CD1c-positive myeloid dendritic cell (primary cell): ENCODE measurements at regions not wholly inside any gene's neighbourhood (a gene's known extent, or its start where the extent isn't known, plus 50 kb on each side); places are given as distances from the start of the nearest gene placed in this dataset.

Experiments
- DNase-seq: peaks from one replicate; pipeline ENCODE4 v3.0.0-alpha.2; 2016; ENCODE audit errors: extremely low spot score

GRCh38 chr4:38230821-38231563, 270.8 kb downstream of the PTTG2 start:
- no peak for DNase-seq

- no peak for DNase-seq
These were observed 271.4 kb downstream of the PTTG2 start for GRCh38 chr4:38231626-38232025.

GRCh38 chr4:38232741-38233140, 272.5 kb downstream of the PTTG2 start:
- no peak for DNase-seq

- peak; percentile 56 for DNase-seq
These were observed 273.7 kb downstream of the PTTG2 start for GRCh38 chr4:38233727-38234480.

- no peak for DNase-seq
These were observed 275.2 kb downstream of the PTTG2 start for GRCh38 chr4:38235354-38235753.

GRCh38 chr4:38236003-38236402, 275.8 kb downstream of the PTTG2 start:
- no peak for DNase-seq

- no peak for DNase-seq
These were observed 276.3 kb downstream of the PTTG2 start for GRCh38 chr4:38236503-38236902.

- peak; percentile 57 for DNase-seq
These were observed 276.9 kb downstream of the PTTG2 start for GRCh38 chr4:38237139-38237538.

GRCh38 chr4:38241541-38241940, 281.3 kb downstream of the PTTG2 start:
- DNase-seq, result no peak

GRCh38 chr4:38242101-38242500, 281.9 kb downstream of the PTTG2 start:
- DNase-seq, result no peak

- DNase-seq, result no peak
These were observed 282.7 kb downstream of the PTTG2 start for GRCh38 chr4:38242822-38243387.

- no peak for DNase-seq
These were observed 283.3 kb downstream of the PTTG2 start for GRCh38 chr4:38243388-38244053.

- DNase-seq, result no peak
These were observed 294.6 kb downstream of the PTTG2 start for GRCh38 chr4:38254825-38255224.

- no peak for DNase-seq
These were observed 295.4 kb downstream of the PTTG2 start for GRCh38 chr4:38255572-38255971.

GRCh38 chr4:38266616-38267015, 306.4 kb downstream of the PTTG2 start:
- peak; percentile 3 for DNase-seq

GRCh38 chr4:38268108-38268820, 308.1 kb downstream of the PTTG2 start:
- no peak for DNase-seq

GRCh38 chr4:38268837-38269236, 308.6 kb downstream of the PTTG2 start:
- no peak for DNase-seq

- peak; percentile 22 for DNase-seq
These were observed 313.2 kb downstream of the PTTG2 start for GRCh38 chr4:38273407-38273806.

GRCh38 chr4:38275331-38276100, 315.3 kb downstream of the PTTG2 start:
- DNase-seq, result no peak

GRCh38 chr4:38278255-38278654, 318.1 kb downstream of the PTTG2 start:
- no peak for DNase-seq

- DNase-seq, result no peak
These were observed 318.9 kb downstream of the PTTG2 start for GRCh38 chr4:38279077-38279476.
